GM12873 (cell line): ENCODE measurements at regions not wholly inside any gene's neighbourhood (a gene's known extent, or its start where the extent isn't known, plus 50 kb on each side); places are given as distances from the start of the nearest gene placed in this dataset.

Experiments used
- TF ChIP-seq, protein P1 (sequence below): IDR thresholded peaks from 2 replicates; pipeline ENCODE4 v1.5.1; 2012; ENCODE audit warnings: low read depth, mild to moderate bottlenecking, moderate library complexity, low read length, control low read depth; ENCODE audit not compliant: insufficient read depth; ENCODE audit errors: missing control alignments

DNA sequence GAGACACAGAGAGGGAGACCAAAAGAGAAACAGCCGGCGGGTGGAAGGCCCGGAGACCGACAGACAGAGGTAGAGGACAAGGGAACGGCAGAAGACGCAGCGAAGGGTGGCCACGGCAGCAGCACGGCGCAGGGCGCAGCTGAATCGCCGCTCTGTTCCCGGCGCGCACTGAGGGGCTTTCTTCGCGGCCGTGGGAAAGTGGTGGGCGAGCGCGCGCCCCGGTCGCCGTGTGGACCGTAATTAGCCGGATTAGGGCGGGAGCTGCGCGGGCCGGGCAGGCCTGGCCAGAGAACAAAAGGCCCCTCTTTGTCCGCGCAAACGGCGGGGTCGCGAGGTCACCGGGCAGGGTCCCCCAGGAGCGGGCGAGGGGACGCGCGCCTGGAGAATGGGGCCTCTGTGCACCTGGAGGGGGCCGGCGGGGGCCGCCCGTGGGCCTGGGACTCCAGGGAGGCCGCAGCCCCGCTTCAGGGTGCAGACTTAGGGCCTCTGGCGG, 158.3 kb downstream of the ZFP36L2 start:
- TF ChIP-seq, protein P1, sequence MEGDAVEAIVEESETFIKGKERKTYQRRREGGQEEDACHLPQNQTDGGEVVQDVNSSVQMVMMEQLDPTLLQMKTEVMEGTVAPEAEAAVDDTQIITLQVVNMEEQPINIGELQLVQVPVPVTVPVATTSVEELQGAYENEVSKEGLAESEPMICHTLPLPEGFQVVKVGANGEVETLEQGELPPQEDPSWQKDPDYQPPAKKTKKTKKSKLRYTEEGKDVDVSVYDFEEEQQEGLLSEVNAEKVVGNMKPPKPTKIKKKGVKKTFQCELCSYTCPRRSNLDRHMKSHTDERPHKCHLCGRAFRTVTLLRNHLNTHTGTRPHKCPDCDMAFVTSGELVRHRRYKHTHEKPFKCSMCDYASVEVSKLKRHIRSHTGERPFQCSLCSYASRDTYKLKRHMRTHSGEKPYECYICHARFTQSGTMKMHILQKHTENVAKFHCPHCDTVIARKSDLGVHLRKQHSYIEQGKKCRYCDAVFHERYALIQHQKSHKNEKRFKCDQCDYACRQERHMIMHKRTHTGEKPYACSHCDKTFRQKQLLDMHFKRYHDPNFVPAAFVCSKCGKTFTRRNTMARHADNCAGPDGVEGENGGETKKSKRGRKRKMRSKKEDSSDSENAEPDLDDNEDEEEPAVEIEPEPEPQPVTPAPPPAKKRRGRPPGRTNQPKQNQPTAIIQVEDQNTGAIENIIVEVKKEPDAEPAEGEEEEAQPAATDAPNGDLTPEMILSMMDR: no peak

DNA sequence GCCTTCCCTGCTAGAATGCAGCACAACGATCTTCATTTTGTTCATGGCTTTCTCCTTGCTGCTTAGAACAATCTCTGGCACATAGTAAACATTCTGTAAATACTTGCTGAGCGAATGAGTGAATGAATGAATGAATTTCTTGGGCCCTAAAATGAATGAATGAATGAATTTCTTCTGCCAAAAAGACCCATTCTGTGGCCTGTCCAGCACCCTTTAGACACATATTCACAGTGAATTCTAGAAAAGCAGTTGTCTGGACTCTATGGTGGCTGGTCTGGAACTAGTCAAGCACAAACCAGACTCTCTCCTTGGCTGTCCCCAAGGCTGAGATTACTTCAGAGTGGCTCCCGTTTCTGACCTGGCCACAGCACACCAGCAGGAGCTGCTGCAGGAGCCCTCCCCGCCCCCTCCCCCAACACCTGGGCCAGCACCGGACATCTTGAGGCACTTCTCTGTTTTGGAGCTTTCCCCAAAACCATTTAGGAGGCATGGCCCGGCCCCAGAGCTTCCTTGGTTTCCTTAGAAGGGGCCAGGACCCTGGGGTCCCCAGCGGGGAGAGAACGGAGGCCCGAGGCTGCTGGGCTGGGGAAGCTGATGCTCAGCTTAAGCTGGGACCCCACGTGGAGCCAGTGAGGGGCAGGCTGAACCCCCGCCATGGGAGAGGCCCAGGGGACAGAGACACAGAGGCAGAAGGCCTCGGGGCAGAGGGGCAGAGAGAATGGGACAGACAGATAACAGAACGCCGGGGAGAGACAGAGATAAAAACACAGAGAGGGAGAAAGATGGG, 159.0 kb downstream of the ZFP36L2 start:
- TF ChIP-seq, protein P1: no peak

DNA sequence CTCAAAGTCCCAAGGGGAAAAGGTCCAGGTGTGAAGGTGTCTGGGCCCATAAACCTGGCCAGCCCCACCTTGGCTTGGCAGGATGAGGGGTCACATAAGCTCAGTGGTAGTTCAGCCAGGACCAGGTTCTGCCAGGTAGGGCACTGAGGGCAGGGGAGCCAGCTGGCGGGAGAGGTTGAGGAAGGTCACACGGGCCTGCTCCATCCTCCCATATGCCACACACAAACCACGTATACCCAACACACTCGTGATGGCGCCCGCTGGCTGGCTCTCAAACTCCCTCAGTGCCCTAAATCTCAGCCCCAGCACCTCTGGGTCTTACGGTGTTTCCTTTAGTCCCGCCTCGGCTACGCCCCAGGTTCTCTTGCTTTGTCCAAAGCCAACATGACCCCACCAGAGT, 160.5 kb downstream of the ZFP36L2 start:
- TF ChIP-seq, protein P1: no peak

DNA sequence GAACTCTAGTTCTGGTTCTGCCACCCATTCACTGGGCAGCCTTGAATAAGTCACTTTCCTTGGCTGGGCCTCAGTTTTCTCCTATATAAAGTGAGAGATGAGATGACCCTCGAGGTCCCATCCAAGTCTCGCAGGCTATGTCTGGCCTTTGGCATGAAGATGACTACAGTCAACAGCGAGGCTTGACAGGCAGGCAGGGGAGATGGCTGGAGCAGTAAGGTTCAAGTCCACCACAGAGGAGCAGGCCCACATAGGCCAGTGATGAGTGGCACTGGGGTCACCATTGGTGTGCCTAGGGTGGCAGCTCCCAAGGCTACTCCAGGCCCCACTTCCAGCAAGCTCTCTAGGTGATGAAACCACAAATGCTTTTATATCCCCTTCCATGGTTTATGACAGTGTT, 161.4 kb downstream of the ZFP36L2 start:
- TF ChIP-seq, protein P1: no peak

DNA sequence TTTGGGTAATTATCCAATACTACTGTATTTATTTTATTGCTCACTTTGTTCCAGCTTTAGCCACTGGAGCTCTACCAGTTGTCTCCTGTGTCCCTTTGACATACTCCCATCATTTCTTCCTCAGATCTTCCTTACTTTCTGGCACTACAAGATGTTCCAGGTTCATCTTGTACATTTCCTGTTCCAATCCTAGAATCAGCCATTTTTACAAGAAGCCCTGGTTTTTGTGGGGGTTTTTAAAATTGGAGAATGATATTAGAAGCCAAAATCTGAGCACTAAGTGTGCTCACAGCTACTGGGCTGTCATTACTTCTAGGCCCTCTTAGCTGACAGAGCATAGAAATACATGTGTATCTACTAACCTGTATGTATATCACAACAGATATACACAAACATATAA, 164.3 kb downstream of the ZFP36L2 start:
- TF ChIP-seq, protein P1: no peak

DNA sequence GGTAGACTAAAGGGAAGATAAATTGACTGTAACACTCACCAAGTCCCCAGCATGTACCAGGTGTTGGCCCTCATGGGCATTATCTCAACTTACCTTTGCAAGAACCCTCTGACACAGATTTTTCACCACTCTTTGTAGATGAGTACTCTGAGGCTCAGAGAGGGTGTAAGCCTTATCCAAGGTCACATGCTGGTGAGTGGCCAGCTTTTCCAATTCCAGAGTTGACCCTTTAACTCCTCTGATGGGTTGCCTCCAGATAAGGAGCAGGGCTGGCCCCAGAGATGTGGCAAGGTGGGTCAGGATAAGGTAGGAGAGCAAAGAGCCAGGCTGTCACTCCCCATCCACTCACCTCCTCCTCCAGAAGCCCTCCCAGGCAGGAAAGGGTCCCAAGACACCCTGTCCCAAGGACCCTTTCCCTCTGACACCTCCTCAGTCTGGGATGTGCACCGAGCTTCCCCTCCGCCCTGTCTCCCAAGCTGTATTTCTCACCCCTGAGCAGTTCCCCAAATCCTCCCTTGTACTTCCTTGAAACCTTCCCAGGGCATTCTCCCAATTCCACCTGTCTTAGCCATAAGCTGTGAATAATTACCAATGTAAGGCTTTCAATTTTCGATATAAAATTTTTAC, 165.9 kb downstream of the ZFP36L2 start:
- TF ChIP-seq, protein P1: no peak

DNA sequence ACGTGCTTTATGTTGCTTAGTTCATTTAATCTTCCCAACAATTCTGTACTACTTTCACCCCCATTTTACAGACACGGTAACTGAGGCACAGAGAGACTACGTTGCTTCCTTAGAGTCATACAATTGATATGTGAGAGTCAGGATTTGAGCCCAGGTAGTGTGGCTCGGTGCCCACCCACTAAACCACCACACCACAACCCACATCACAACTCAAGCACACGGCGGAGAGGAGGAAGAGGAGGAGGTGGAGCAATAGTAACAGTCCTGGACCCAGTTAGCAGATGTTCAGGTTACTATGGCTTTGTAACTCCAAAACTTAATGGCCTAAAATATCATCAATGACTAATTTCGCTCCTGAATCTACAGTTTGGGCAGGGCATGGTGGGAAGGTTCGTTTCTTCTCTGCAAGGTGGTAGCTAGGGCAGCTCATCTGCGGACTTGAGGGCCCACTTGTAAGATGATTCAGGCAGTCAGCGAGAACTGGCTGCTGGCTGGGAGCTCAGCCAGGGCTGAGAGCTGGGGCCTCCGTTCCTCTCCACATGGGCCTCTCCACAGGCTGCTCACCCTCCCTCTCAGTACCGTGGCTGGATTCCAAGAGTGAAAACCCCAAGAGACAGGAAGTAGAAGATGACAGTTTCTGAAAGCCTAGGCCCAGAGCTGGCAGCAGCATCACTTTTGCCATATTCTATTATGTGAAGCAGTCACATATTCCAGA, 167.1 kb downstream of the ZFP36L2 start:
- TF ChIP-seq, protein P1: no peak
